C4-2B (cell line): ENCODE measurements at regions not wholly inside any gene's neighbourhood (a gene's known extent, or its start where the extent isn't known, plus 50 kb on each side); places are given as distances from the start of the nearest gene placed in this dataset.

Experiments used
- ZFX ChIP-seq: fragments of 450-650 bp; IDR thresholded peaks from 2 replicates; pipeline ENCODE4 v1.6.1; 2017
- TF ChIP-seq, protein P1 (sequence below): fragments of 450-650 bp; conservative IDR thresholded peaks from 2 replicates; pipeline ENCODE4 v1.5.1; 2017; ENCODE audit warnings: mild to moderate bottlenecking

DNA sequence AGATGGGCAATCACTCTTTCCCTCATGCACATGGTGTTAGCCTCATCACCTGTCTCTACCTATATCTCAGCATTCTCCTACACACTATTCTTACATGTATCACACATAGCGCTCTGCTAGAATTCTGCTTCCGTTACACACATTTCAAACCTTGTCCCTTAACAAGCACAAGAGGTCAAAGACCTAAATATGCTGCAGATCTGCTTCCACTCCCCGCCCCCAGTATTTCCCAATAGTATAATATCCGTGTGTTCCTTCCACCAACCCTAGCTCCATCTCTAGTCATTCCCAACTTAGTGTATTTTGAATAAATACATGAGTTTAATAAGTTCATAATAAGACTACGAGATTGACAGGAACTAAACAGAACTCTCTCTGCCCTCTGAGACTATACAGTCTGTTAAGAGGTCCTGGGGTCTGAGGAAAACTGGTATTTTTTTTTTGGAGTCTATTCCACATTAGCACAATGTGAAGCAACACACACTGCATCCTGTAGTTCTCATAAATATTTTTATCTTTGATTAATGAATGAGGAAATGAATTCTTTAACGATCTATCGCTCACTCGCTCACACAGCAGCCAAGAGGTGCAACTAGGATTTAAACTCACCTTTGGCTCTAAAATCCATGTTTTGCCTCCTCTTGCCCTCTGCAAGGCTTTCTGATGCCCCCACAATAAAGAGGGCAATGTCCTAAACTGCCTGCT lies 491.6 kb downstream of the QKI start:
- TF ChIP-seq, protein P1, sequence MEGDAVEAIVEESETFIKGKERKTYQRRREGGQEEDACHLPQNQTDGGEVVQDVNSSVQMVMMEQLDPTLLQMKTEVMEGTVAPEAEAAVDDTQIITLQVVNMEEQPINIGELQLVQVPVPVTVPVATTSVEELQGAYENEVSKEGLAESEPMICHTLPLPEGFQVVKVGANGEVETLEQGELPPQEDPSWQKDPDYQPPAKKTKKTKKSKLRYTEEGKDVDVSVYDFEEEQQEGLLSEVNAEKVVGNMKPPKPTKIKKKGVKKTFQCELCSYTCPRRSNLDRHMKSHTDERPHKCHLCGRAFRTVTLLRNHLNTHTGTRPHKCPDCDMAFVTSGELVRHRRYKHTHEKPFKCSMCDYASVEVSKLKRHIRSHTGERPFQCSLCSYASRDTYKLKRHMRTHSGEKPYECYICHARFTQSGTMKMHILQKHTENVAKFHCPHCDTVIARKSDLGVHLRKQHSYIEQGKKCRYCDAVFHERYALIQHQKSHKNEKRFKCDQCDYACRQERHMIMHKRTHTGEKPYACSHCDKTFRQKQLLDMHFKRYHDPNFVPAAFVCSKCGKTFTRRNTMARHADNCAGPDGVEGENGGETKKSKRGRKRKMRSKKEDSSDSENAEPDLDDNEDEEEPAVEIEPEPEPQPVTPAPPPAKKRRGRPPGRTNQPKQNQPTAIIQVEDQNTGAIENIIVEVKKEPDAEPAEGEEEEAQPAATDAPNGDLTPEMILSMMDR, result no peak
- no peak for TF ChIP-seq ZFX
